PC-9 (cell line): ENCODE measurements at regions not wholly inside any gene's neighbourhood (a gene's known extent, or its start where the extent isn't known, plus 50 kb on each side); places are given as distances from the start of the nearest gene placed in this dataset.

Source experiments
- EZH2 ChIP-seq: fragments of 200-600 bp; sonication (generic); IDR thresholded peaks from 2 replicates; pipeline ENCODE4 v1.8.0; 2017; ENCODE audit warnings: antibody characterized with exemption, low read depth
- TF ChIP-seq, protein P1 (sequence below): fragments of 200-600 bp; sonication (generic); conservative IDR thresholded peaks from 2 replicates; pipeline ENCODE4 v1.6.1; 2017; ENCODE audit warnings: mixed run types, antibody characterized with exemption, mild to moderate bottlenecking, moderate library complexity

DNA sequence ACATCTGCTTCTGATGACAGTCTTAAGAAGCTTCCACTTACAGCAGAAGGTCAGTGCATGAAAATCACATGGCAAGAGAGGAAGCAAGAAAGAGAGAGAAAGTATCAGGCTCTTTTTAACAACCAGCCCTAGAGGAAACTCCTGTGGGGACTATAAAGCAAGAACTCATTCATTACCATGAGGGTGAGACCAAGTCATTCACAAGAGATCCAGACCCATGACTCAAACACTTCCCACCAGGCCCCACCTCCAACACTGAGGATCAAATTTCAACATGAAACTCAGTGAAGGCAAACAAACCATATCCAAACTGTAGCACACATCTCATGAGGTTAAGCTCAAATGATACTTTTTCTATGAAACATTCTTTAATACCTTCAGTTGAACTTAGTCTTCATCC is 643.2 kb upstream of the SYNCRIP start:
- TF ChIP-seq, protein P1, sequence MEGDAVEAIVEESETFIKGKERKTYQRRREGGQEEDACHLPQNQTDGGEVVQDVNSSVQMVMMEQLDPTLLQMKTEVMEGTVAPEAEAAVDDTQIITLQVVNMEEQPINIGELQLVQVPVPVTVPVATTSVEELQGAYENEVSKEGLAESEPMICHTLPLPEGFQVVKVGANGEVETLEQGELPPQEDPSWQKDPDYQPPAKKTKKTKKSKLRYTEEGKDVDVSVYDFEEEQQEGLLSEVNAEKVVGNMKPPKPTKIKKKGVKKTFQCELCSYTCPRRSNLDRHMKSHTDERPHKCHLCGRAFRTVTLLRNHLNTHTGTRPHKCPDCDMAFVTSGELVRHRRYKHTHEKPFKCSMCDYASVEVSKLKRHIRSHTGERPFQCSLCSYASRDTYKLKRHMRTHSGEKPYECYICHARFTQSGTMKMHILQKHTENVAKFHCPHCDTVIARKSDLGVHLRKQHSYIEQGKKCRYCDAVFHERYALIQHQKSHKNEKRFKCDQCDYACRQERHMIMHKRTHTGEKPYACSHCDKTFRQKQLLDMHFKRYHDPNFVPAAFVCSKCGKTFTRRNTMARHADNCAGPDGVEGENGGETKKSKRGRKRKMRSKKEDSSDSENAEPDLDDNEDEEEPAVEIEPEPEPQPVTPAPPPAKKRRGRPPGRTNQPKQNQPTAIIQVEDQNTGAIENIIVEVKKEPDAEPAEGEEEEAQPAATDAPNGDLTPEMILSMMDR = no peak
- no peak for TF ChIP-seq EZH2
